ENCODE measurements at regions not wholly inside any gene's neighbourhood (a gene's known extent, or its start where the extent isn't known, plus 50 kb on each side); places are given as distances from the start of the nearest gene placed in this dataset.
A peak's percentile ranks its signal among the peaks of the same experiment; 100 is the strongest.

GRCh38 chr11:119810478-119811232 is 81.7 kb upstream of the NECTIN1 start:
- DNase-seq (ENCODE audit: low read depth) = no peak

- DNase-seq (ENCODE audit: low read depth) = no peak
Observed at GRCh38 chr11:119809346-119809745, 80.3 kb upstream of the NECTIN1 start.

- no peak for DNase-seq (ENCODE audit: low read depth)
Observed at GRCh38 chr11:119808407-119809185, 79.6 kb upstream of the NECTIN1 start.

- DNase-seq (ENCODE audit: low read depth) = no peak
Observed at GRCh38 chr11:119807841-119808240, 78.8 kb upstream of the NECTIN1 start.

GRCh38 chr11:119807402-119807801 is 78.4 kb upstream of the NECTIN1 start:
- DNase-seq (ENCODE audit: low read depth) = no peak

- no peak for DNase-seq (ENCODE audit: low read depth)
Observed at GRCh38 chr11:119806064-119806915, 77.3 kb upstream of the NECTIN1 start.

- DNase-seq (ENCODE audit: low read depth) = no peak
Observed at GRCh38 chr11:119805663-119806062, 76.7 kb upstream of the NECTIN1 start.

GRCh38 chr11:119804698-119805097 is 75.7 kb upstream of the NECTIN1 start:
- no peak for DNase-seq (ENCODE audit: low read depth)

GRCh38 chr11:119803726-119804294 is 74.8 kb upstream of the NECTIN1 start:
- no peak for DNase-seq (ENCODE audit: low read depth)

GRCh38 chr11:119803139-119803538 is 74.1 kb upstream of the NECTIN1 start:
- DNase-seq (ENCODE audit: low read depth) = no peak

GRCh38 chr11:119802670-119803069 is 73.7 kb upstream of the NECTIN1 start:
- no peak for DNase-seq (ENCODE audit: low read depth)

- DNase-seq (ENCODE audit: low read depth) = no peak
Observed at GRCh38 chr11:119800619-119801018, 71.6 kb upstream of the NECTIN1 start.

GRCh38 chr11:119800171-119800570 is 71.2 kb upstream of the NECTIN1 start:
- no peak for DNase-seq (ENCODE audit: low read depth)

GRCh38 chr11:119798656-119799055 is 69.7 kb upstream of the NECTIN1 start:
- no peak for DNase-seq (ENCODE audit: low read depth)

- DNase-seq (ENCODE audit: low read depth) = no peak
Observed at GRCh38 chr11:119797736-119798135, 68.7 kb upstream of the NECTIN1 start.

- no peak for DNase-seq (ENCODE audit: low read depth)
Observed at GRCh38 chr11:119797123-119797611, 68.2 kb upstream of the NECTIN1 start.

GRCh38 chr11:119796363-119797060 is 67.5 kb upstream of the NECTIN1 start:
- no peak for DNase-seq (ENCODE audit: low read depth)

- DNase-seq (ENCODE audit: low read depth) = no peak
Observed at GRCh38 chr11:119795690-119796089, 66.7 kb upstream of the NECTIN1 start.

- DNase-seq (ENCODE audit: low read depth) = peak; percentile 69
Observed at GRCh38 chr11:119795231-119795630, 66.2 kb upstream of the NECTIN1 start.

GRCh38 chr11:119794756-119795155 is 65.8 kb upstream of the NECTIN1 start:
- no peak for DNase-seq (ENCODE audit: low read depth)

- no peak for DNase-seq (ENCODE audit: low read depth)
Observed at GRCh38 chr11:119794141-119794665, 65.2 kb upstream of the NECTIN1 start.
